ENCODE measurements at regions not wholly inside any gene's neighbourhood (a gene's known extent, or its start where the extent isn't known, plus 50 kb on each side); places are given as distances from the start of the nearest gene placed in this dataset.

GRCh38 chr18:47530695-47531094, 279.2 kb upstream of the SKOR2 start:
- H3K4me3 ChIP-seq (replicated peaks in 1 of 3; ENCODE audit: insufficient read depth in 1 of 3, low read depth in 2 of 3, low read length in 3 of 3): no peak overlapping the region
- H3K36me3 ChIP-seq (replicated peaks in 1 of 2; ENCODE audit: control insufficient read depth in 1 of 2, insufficient read depth in 2 of 2, low read length in 2 of 2): no peaks in the 10 kb centered on the region
- no peak overlapping the region for H3K9ac ChIP-seq (ENCODE audit: insufficient read depth, low read depth, low read length)
- FAIRE-seq: no peak
- no peaks in the 10 kb centered on the region for H3K9me3 ChIP-seq (ENCODE audit: low read length)
- ChIA-PET CTCF (ENCODE audit: low intra/inter-chr PET ratio, low total read pairs) (no interaction called here), POLR2A (no interaction called here)
- no peaks in the 10 kb centered on the region; a peak in 1 of 5 replicates for H3K27me3 ChIP-seq (ENCODE audit: control insufficient read depth in 1 of 2, insufficient read depth in 2 of 2, low read length in 2 of 2)
- ATAC-seq: no peak
- in situ Hi-C loops (cut with HindIII; ENCODE audit: extremely low pct_ligation_motif_present, low pct_unique_long_range_greater_than_20kb) (no loop called here), intact Hi-C loops (cut with micrococcal nuclease; ENCODE audit: unreplicated experiment) (no loop called here)
- 0% methylated on average over 2 of the region's 3 CpGs for WGBS (ENCODE audit: low lambda C conversion rate)
- H3K4me2 ChIP-seq (ENCODE audit: low read depth, low read length): no peak overlapping the region
- H2AFZ ChIP-seq (ENCODE audit: low read length): no peak overlapping the region
- TF ChIP-seq ZNF362 (CRISPR knock-in tag; IDR thresholded peaks at IDR 0.05; ENCODE audit: borderline replicate concordance) (no peak), FOXP4 (CRISPR knock-in tag; IDR thresholded peaks at IDR 0.05) (no peak), ZNF816 (CRISPR knock-in tag; IDR thresholded peaks at IDR 0.05; ENCODE audit: borderline replicate concordance) (no peak), ZNF639 (CRISPR knock-in tag; conservative IDR thresholded peaks at IDR 0.05) (no peak)
- BruUV-seq (replicated peaks): no TSS peak
- H3K4me1 ChIP-seq (ENCODE audit: insufficient read depth, low read length): no peaks in the 10 kb centered on the region
- no peak overlapping the region for H3K27ac ChIP-seq (ENCODE audit: extremely low read length, insufficient read depth, low read length)
- no peaks in the 10 kb centered on the region for H3K79me2 ChIP-seq (ENCODE audit: insufficient read depth, low read length)
- no peak for DNase-seq (ENCODE audit: low spot score)
- no peaks in the 10 kb centered on the region for H4K20me1 ChIP-seq (ENCODE audit: insufficient read depth, low read length)
